ENCODE measurements at regions not wholly inside any gene's neighbourhood (a gene's known extent, or its start where the extent isn't known, plus 50 kb on each side); places are given as distances from the start of the nearest gene placed in this dataset.
A peak's percentile ranks its signal among the peaks of the same experiment; 100 is the strongest.
"Not testable (repeated sequence)": the region's sequence is repeated elsewhere in the genome, so short reads cannot be mapped to it uniquely, and the experiment has no call there.

GRCh38 chr1:244271691-244272308 lies 179.9 kb downstream of the ADSS2 start:
- DNase-seq, result no peak

- DNase-seq, result peak; percentile 60 to 65
These were observed 179.0 kb downstream of the ADSS2 start for GRCh38 chr1:244272471-244273261.

DNA sequence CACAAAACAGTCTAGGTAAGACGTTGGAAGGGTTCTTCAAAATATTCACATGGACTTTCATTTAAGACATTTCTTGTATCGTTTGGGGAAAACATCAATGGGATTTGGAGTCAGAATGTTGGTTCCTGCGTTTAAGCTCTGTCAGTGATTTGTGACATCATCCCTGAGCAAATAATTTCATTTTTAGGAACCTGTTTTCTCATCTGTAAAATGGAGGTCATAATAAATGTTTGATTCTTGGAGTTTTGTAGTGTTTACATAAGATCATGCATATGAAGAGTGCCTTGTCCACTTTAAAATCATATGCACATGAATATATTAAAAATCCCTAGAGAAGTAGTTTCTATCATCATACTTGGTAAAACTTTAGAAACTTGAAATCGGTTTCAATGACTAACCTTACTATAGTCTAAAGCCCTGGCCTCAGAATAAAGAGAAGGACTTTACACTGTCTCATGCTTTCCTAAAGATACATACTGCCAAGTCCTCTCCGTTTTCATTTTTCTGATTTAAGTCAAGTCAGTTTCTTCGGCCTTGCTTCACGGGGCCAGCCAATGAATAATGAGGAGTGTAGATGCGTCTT lies 178.4 kb downstream of the ADSS2 start:
- DNase-seq, result no peak

- DNase-seq, result peak in 1 of 2 experiments; percentile 5
These were observed 177.7 kb downstream of the ADSS2 start for GRCh38 chr1:244273845-244274619.

GRCh38 chr1:244276646-244277045 lies 175.1 kb downstream of the ADSS2 start:
- DNase-seq, result no peak

DNA sequence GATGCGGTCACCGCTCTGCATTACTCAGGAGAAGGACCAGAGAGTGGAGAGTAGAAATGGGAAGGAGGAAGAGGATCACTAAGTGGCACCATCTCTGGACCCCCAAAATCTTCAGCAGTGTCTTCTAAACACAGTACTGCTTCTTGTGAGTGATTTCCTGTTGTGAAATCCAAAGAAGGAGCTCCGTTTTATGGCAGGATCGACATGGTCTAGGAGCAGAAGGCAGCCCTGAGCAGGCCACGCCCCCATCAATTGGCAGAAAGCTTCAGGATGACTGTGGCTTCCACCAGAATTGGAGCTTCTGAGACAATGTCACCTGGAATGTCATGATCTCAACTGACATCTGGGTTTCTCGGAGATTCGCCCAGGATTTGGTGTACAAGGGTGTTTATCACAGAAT lies 171.5 kb downstream of the ADSS2 start:
- DNase-seq, result no peak

GRCh38 chr1:244280859-244281258 lies 170.8 kb downstream of the ADSS2 start:
- DNase-seq, result no peak

DNA sequence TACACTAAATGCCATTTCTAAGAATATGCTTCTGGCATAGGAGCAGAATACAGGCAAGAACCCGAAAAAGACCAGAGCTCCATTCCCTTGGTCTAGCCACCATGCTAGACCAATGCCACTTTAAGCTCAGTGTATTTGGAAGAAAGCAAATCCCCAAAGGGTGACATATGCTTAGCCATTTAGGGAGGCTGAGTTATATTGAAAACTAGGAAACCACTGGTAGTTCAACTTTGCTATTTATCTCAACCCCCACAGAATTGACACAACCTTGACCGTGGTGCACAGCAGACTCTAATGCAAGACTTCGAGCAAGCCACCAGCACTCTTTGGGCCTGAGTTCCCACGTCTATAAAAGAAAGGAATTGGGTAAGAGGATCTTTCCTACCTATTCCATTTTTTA lies 167.9 kb downstream of the ADSS2 start:
- DNase-seq, result no peak

DNA sequence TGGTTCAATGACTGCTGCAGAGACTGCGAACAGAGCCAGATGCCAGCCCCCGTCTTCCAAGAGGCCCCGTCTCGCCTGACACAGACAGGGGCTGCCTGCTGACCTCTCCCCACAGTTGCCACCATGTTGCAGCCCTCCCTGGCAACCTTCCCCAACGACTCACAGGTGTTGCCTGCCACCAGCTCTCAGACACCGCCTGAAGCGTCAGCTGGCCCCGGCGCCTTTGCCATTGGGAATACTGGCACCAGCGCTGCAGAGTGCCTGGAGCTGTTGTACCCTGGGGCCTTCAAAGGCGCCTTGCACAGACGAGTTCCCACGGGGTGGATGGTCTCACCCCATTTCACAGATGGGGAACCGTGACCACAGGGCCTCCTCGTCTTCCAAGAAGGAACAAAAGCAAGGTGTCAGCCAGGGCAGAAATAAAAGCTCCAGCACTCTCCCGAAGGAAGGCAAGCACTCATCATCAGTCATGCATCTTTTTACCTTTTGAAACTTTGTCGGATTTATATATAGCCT lies 167.0 kb downstream of the ADSS2 start:
- no peak for DNase-seq

GRCh38 chr1:244286341-244286740 lies 165.4 kb downstream of the ADSS2 start:
- DNase-seq, result no peak

DNA sequence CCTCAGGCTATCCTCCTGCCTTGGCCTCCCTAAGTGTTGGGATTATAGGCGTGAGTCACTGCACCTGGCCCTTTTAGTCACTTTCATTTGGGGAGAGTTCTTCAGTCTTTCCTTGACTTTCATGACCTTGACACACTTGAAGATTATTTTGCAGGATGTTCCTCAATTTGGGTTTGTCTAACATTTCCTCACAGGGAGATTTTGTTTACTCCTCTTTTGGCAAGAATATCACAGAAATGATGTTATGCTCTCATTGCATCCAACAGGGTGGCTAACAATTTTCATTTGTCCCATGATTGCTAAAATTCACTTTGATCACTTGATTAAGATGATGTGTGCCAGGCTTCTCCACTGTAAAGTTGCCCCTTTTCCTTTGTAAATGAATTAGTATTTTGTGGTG lies 164.0 kb downstream of the ADSS2 start:
- no peak for DNase-seq

- DNase-seq, result no peak
These were observed 163.0 kb downstream of the ADSS2 start for GRCh38 chr1:244288663-244289062.

DNA sequence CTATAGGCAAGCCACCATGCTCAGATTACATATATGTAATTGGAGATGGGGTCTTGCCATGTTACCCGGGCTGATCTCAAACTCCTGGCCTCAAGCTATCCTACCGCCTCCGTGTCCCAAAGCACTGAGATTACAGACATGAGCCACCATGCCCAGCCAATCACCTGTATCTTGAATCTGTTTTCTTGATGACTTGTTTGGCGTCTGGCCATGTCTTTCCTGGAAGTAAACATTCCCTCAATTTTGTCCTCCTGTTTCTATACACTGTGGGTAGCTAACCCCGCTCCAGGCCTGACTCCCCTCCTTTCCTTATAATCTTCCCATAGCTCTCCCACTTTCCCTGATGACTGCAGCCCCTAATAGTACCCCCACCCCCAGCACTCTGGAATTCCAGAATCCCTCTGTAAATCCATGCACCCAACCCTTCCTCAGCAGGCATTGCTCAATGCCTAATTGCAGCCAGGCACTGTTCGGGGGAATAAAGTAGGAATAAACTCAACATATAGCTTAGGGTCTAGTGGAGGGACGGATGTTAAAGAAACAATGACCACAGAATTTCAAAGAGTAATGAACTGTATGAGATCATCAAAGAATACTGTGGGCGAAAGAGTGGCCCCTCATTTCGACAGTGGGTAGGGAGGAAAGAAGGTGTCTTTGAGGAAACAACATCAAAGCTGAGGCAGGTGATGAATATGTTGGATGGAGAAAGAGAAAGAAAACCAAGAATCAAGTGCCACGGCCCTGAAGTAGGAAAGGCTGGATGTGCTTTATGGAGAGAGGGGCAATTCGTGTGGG lies 161.5 kb downstream of the ADSS2 start:
- no peak for DNase-seq

DNA sequence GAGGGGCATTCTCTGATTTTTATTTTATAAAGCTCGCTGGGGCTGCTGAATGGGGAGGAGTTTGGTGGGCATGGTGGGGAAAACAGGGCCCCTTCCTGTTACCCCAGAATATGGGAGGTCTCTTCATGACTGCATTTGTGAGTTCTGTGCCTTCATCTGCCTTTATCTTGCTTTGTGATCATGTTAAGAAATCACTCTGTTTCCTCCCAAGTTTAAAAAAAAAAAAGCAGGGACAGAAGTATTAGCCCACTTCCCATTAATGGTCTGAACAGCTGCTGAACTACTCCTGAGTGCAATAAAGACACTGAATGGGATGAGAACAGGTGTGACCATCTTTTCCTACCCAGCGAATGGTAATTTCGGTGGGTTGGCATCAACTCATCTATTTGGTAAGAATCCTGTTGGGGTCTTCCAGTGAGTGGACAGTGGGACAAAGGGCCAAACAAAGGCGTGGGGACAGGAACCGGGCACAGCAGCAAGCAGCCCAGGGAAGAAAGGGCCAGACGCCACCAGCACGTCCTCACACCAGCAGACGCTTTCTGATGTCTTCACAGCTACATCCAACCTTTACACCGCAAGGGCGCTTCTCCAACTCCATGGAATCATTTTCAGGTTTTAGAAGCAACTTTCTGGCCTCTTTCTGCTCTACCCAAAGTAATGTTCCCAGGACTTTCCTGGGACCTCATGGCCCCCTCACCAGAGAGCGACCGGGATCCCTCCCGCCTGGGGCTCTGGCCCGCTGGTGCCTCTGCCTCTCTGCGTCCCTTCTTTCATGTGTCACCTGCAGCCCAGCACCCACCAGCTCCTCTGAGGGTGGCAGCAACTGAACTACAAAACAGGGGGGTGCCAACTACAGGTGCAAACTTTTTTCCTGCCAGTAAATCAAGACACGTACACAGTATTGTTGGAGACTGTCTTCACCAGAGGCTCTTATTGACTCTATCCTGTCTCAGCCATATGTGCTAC lies 160.2 kb downstream of the ADSS2 start:
- no peak for DNase-seq

- DNase-seq, result no peak
These were observed 157.0 kb downstream of the ADSS2 start for GRCh38 chr1:244294599-244295224.

DNA sequence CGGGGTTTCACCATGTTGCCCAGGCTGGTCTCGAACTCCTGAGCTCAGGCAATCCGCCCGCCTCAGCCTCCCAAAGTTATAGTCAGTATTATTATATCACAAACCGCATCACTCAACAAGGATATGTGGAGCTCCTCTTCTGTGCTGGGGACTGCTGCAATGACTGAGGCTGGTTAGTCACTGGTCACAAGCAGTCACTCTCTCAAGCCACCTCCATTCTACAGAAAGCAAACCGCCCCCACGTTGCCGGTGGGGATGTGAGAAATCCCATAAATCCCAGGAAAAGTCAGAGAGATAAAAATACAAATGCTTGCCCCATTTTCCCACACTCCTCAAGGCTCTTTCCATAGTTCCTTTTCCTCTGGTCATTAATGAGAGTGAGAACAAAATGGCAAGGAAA lies 155.7 kb downstream of the ADSS2 start:
- DNase-seq, result no peak

- no peak for DNase-seq
These were observed 155.3 kb downstream of the ADSS2 start for GRCh38 chr1:244296447-244296846.

DNA sequence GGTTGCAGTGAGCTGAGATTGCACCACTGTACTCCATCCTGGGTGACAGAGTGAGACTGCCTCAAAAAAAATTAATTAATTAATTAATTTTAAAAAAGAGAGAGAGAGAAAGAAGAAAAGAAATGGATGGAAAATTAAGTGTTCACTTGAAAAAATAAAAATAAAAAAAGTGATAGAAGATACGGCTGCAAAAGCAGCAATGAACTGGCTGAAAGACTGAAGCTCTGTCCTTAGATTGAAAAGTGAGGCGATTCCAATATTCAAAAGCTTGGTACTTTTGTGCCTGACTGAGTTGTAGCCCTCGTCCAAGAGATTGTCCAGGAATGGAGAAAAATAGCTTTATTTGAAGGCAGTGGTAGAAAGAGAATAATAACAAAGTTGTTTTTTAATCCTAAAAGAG lies 154.6 kb downstream of the ADSS2 start:
- DNase-seq, result no peak

DNA sequence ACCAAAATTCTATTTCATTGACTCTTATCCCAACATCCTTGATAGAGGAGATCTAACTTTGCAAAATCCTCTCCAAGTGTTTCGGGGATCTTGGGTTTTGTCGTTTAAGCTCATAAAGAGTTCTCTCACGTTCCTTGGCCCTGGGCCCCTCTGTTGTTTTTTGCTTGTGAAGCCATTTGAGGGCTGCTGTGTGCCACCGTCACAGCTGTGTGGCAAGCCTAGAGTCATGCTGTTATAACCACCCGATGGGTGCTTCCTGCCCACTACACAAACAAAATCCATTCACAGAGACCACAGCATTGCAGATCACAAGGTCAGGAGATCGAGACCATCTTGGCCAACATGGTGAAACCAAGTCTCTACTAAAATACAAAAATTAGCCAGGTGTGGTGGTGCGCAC lies 154.1 kb downstream of the ADSS2 start:
- DNase-seq, result no peak

DNA sequence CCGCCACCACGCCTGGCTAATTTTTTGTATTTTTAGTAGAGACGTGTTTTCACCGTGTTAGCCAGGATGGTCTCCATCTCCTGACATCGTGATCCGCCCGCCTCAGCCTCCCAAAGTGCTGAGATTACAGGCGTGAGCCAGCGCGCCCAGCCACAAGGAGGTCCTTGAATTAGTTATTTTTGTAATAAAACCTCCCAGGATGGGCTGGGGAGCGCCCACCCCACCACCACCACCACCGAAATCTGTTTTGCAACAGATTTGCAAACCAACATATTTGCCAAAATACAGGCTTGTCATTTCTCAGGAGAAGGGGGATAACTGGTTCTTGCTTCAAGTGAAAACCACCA lies 151.7 kb downstream of the ADSS2 start:
- not testable (repeated sequence) for DNase-seq

Data from activated CD4-positive, alpha-beta T cell treated with anti-CD3 and anti-CD28 coated beads, Interleukin-2, amount 50 U/mL, for 4 hours (primary cell).